ENCODE measurements at regions not wholly inside any gene's neighbourhood (a gene's known extent, or its start where the extent isn't known, plus 50 kb on each side); places are given as distances from the start of the nearest gene placed in this dataset.

- H3K27me3 ChIP-seq (ENCODE audit: insufficient read depth, low read length, poor library complexity, severe bottlenecking) = no peaks in the 10 kb centered on the region
- CTCF ChIA-PET = no interaction called here
- no peak overlapping the region for H3K4me3 Mint-ChIP-seq
- H3K27ac Mint-ChIP-seq = peak overlapping the region in 2 of 8 donors; percentile 13 to 74
- no peak for DNase-seq
- H3K4me1 Mint-ChIP-seq = no peaks in the 10 kb centered on the region
- no peak overlapping the region for H3K4me3 ChIP-seq (ENCODE audit: low read length)
- H3K9me3 ChIP-seq (ENCODE audit: low read length) = no peaks in the 10 kb centered on the region
- POLR2A ChIA-PET = no interaction called here
- no peaks in the 10 kb centered on the region for H3K36me3 ChIP-seq (ENCODE audit: insufficient read depth, low read length)
- peaks cover 0 to 5% (median 3%) of the 10 kb centered on the region in 3 donors for H3K36me3 Mint-ChIP-seq
- H3K27me3 Mint-ChIP-seq = peaks cover 0 to 1% of the 10 kb centered on the region in 2 donors
- H3K27ac ChIP-seq (ENCODE audit: low read depth, low read length) = no peak overlapping the region
- peaks cover 0 to 8% (median 0%) of the 10 kb centered on the region in 5 donors for H3K9me3 Mint-ChIP-seq
- no peaks in the 10 kb centered on the region for H3K4me1 ChIP-seq (ENCODE audit: insufficient read depth, low read length)
Measured at GRCh38 chr12:92621833-92622232, 81.0 kb upstream of the PLEKHG7 start.

- H3K4me1 ChIP-seq (ENCODE audit: insufficient read depth, low read length) = no peaks in the 10 kb centered on the region
- no peaks in the 10 kb centered on the region for H3K36me3 ChIP-seq (ENCODE audit: insufficient read depth, low read length)
- POLR2A ChIA-PET = no interaction called here
- Mint-ChIP-seq H3K27ac (peak overlapping the region in 1 of 8 donors; percentile 74), H3K9me3 (peaks cover 0 to 8% (median 0%) of the 10 kb centered on the region in 5 donors), H3K4me1 (no peaks in the 10 kb centered on the region), H3K27me3 (peaks cover 0 to 1% of the 10 kb centered on the region in 2 donors), H3K4me3 (no peak overlapping the region), H3K36me3 (peaks cover 0 to 5% (median 3%) of the 10 kb centered on the region in 3 donors)
- no peaks in the 10 kb centered on the region for H3K9me3 ChIP-seq (ENCODE audit: low read length)
- no peak overlapping the region for H3K4me3 ChIP-seq (ENCODE audit: low read length)
- no peak for DNase-seq
- CTCF ChIA-PET = no interaction called here
- no peaks in the 10 kb centered on the region for H3K27me3 ChIP-seq (ENCODE audit: insufficient read depth, low read length, poor library complexity, severe bottlenecking)
- H3K27ac ChIP-seq (ENCODE audit: low read depth, low read length) = no peak overlapping the region
Measured at GRCh38 chr12:92621312-92621711, 81.5 kb upstream of the PLEKHG7 start.

- ChIA-PET POLR2A (no interaction called here), CTCF (no interaction called here)
- Histone ChIP-seq H3K36me3 (ENCODE audit: insufficient read depth, low read length) (no peaks in the 10 kb centered on the region), H3K27me3 (ENCODE audit: insufficient read depth, low read length, poor library complexity, severe bottlenecking) (no peaks in the 10 kb centered on the region), H3K4me1 (ENCODE audit: insufficient read depth, low read length) (no peaks in the 10 kb centered on the region), H3K27ac (ENCODE audit: low read depth, low read length) (no peak overlapping the region), H3K4me3 (ENCODE audit: low read length) (no peak overlapping the region), H3K9me3 (ENCODE audit: low read length) (no peaks in the 10 kb centered on the region)
- peak overlapping the region in 2 of 8 donors; percentile 6 to 84 for H3K27ac Mint-ChIP-seq
- no peaks in the 10 kb centered on the region for H3K27me3 Mint-ChIP-seq
- no peaks in the 10 kb centered on the region for H3K4me1 Mint-ChIP-seq
- H3K36me3 Mint-ChIP-seq = peaks cover 0 to 5% (median 3%) of the 10 kb centered on the region in 3 donors
- H3K9me3 Mint-ChIP-seq = peaks cover 0 to 8% (median 0%) of the 10 kb centered on the region in 5 donors
- DNase-seq = no peak
- H3K4me3 Mint-ChIP-seq = no peak overlapping the region
Measured at GRCh38 chr12:92619730-92620684, 82.8 kb upstream of the PLEKHG7 start.

- Mint-ChIP-seq H3K27ac (no peak overlapping the region), H3K9me3 (peaks cover 0 to 8% (median 0%) of the 10 kb centered on the region in 5 donors), H3K36me3 (peaks cover 0 to 5% (median 3%) of the 10 kb centered on the region in 3 donors), H3K27me3 (no peaks in the 10 kb centered on the region), H3K4me3 (no peak overlapping the region), H3K4me1 (no peaks in the 10 kb centered on the region)
- Histone ChIP-seq H3K9me3 (ENCODE audit: low read length) (no peaks in the 10 kb centered on the region), H3K27me3 (ENCODE audit: insufficient read depth, low read length, poor library complexity, severe bottlenecking) (no peaks in the 10 kb centered on the region), H3K4me3 (ENCODE audit: low read length) (no peak overlapping the region), H3K36me3 (ENCODE audit: insufficient read depth, low read length) (no peaks in the 10 kb centered on the region), H3K27ac (ENCODE audit: low read depth, low read length) (no peak overlapping the region), H3K4me1 (ENCODE audit: insufficient read depth, low read length) (no peaks in the 10 kb centered on the region)
- CTCF ChIA-PET = no interaction called here
- POLR2A ChIA-PET = no interaction called here
- DNase-seq = no peak
Measured at GRCh38 chr12:92619026-92619425, 83.8 kb upstream of the PLEKHG7 start.

GRCh38 chr12:92615703-92616102 is 87.1 kb upstream of the PLEKHG7 start:
- POLR2A ChIA-PET = interaction anchor here (0.6 kb wide), 1 partner anchor 424 kb away, joined by 13 read pairs; no protein-coding TSS in a partner anchor

GRCh38 chr12:92615086-92615485 is 87.7 kb upstream of the PLEKHG7 start:
- Histone ChIP-seq H3K4me1 (ENCODE audit: insufficient read depth, low read length) (no peaks in the 10 kb centered on the region), H3K9me3 (ENCODE audit: low read length) (no peaks in the 10 kb centered on the region), H3K4me3 (ENCODE audit: low read length) (no peak overlapping the region), H3K27ac (ENCODE audit: low read depth, low read length) (no peak overlapping the region), H3K36me3 (ENCODE audit: insufficient read depth, low read length) (no peaks in the 10 kb centered on the region), H3K27me3 (ENCODE audit: insufficient read depth, low read length, poor library complexity, severe bottlenecking) (no peaks in the 10 kb centered on the region)
- DNase-seq = no peak
- no peak overlapping the region for H3K27ac Mint-ChIP-seq
- CTCF ChIA-PET = no interaction called here
- H3K27me3 Mint-ChIP-seq = no peaks in the 10 kb centered on the region
- POLR2A ChIA-PET = no interaction called here
- no peaks in the 10 kb centered on the region for H3K9me3 Mint-ChIP-seq
- H3K4me1 Mint-ChIP-seq = no peaks in the 10 kb centered on the region
- H3K4me3 Mint-ChIP-seq = no peak overlapping the region
- H3K36me3 Mint-ChIP-seq = no peaks in the 10 kb centered on the region

More at GRCh38 chr12:92615703-92616102, 87.1 kb upstream of the PLEKHG7 start:
- no peak overlapping the region for H3K4me3 Mint-ChIP-seq
- H3K27ac Mint-ChIP-seq = no peak overlapping the region
- Histone ChIP-seq H3K27ac (ENCODE audit: low read depth, low read length) (no peak overlapping the region), H3K9me3 (ENCODE audit: low read length) (no peaks in the 10 kb centered on the region), H3K27me3 (ENCODE audit: insufficient read depth, low read length, poor library complexity, severe bottlenecking) (no peaks in the 10 kb centered on the region), H3K4me3 (ENCODE audit: low read length) (no peak overlapping the region), H3K36me3 (ENCODE audit: insufficient read depth, low read length) (no peaks in the 10 kb centered on the region), H3K4me1 (ENCODE audit: insufficient read depth, low read length) (no peaks in the 10 kb centered on the region)
- H3K36me3 Mint-ChIP-seq = no peaks in the 10 kb centered on the region
- CTCF ChIA-PET = interaction anchor here (1.0 kb wide), 1 partner anchor 1234 kb away, joined by 3 read pairs; no protein-coding TSS in a partner anchor
- DNase-seq = no peak
- H3K27me3 Mint-ChIP-seq = no peaks in the 10 kb centered on the region
- no peaks in the 10 kb centered on the region for H3K4me1 Mint-ChIP-seq
- H3K9me3 Mint-ChIP-seq = no peaks in the 10 kb centered on the region

- H3K27me3 Mint-ChIP-seq = no peaks in the 10 kb centered on the region
- Histone ChIP-seq H3K4me3 (ENCODE audit: low read length) (no peak overlapping the region), H3K27me3 (ENCODE audit: insufficient read depth, low read length, poor library complexity, severe bottlenecking) (no peaks in the 10 kb centered on the region), H3K36me3 (ENCODE audit: insufficient read depth, low read length) (no peaks in the 10 kb centered on the region), H3K27ac (ENCODE audit: low read depth, low read length) (no peak overlapping the region), H3K4me1 (ENCODE audit: insufficient read depth, low read length) (no peaks in the 10 kb centered on the region), H3K9me3 (ENCODE audit: low read length) (no peaks in the 10 kb centered on the region)
- H3K36me3 Mint-ChIP-seq = no peaks in the 10 kb centered on the region
- no peak for DNase-seq
- H3K4me3 Mint-ChIP-seq = no peak overlapping the region
- ChIA-PET CTCF (no interaction called here), POLR2A (no interaction called here)
- H3K9me3 Mint-ChIP-seq = no peaks in the 10 kb centered on the region
- H3K27ac Mint-ChIP-seq = no peak overlapping the region
- no peaks in the 10 kb centered on the region for H3K4me1 Mint-ChIP-seq
Measured at GRCh38 chr12:92614502-92614901, 88.3 kb upstream of the PLEKHG7 start.

- Histone ChIP-seq H3K4me1 (ENCODE audit: insufficient read depth, low read length) (no peaks in the 10 kb centered on the region), H3K4me3 (ENCODE audit: low read length) (no peak overlapping the region), H3K36me3 (ENCODE audit: insufficient read depth, low read length) (no peaks in the 10 kb centered on the region), H3K27me3 (ENCODE audit: insufficient read depth, low read length, poor library complexity, severe bottlenecking) (no peaks in the 10 kb centered on the region), H3K9me3 (ENCODE audit: low read length) (no peaks in the 10 kb centered on the region), H3K27ac (ENCODE audit: low read depth, low read length) (no peak overlapping the region)
- Mint-ChIP-seq H3K9me3 (no peaks in the 10 kb centered on the region), H3K27ac (peak overlapping the region in 1 of 8 donors; percentile 3), H3K27me3 (no peaks in the 10 kb centered on the region), H3K4me1 (no peaks in the 10 kb centered on the region), H3K36me3 (no peaks in the 10 kb centered on the region), H3K4me3 (no peak overlapping the region)
- no peak for DNase-seq
- ChIA-PET POLR2A (no interaction called here), CTCF (no interaction called here)
Measured at GRCh38 chr12:92614001-92614400, 88.8 kb upstream of the PLEKHG7 start.

All from CD8-positive, alpha-beta memory T cell (primary cell).